IMR-90 (cell line): ENCODE measurements at regions not wholly inside any gene's neighbourhood (a gene's known extent, or its start where the extent isn't known, plus 50 kb on each side); places are given as distances from the start of the nearest gene placed in this dataset.

ENCODE experiments used
- ATAC-seq: fragments of 200-7000 bp; cut with Tn5 transposase; 2 replicates; pipeline ENCODE4 v1.9.1; 2020; ENCODE audit warnings: low read depth, mild to moderate bottlenecking, moderate library complexity
- BruUV-seq: library from RNA; stranded (reverse); fragments of 400-500 nt; replicated peaks from 2 replicates; lab custom pipeline; 2021; lab: Mats Ljungman, UMichigan
- CTCF ChIA-PET: fragments of 300-600 bp; formaldehyde crosslinking; extraction: SDS; loops from one replicate; lab custom pipeline; 2021; ENCODE audit warnings: antibody characterized with exemption; lab: Yijun Ruan, JAX
- POLR2A ChIA-PET: fragments of 300-600 bp; sonication (Branson Sonifier 250); formaldehyde crosslinking; loops from one replicate; lab custom pipeline; 2022; ENCODE audit warnings: antibody characterized with exemption; ENCODE audit not compliant: unreplicated experiment; lab: Charles Lee
- DNase-seq: peaks from one replicate; pipeline ENCODE4 v3.0.0; 2013
- H2AFZ ChIP-seq: replicated peaks from 2 replicates; pipeline ENCODE3; 2013; ENCODE audit warnings: low read length, mild to moderate bottlenecking; ENCODE audit not compliant: poor library complexity
- H2AK5ac ChIP-seq: 2 replicates; pipeline ENCODE4 v1.6.1; 2013; ENCODE audit warnings: low read depth, low read length, inconsistent platforms
- H2AK9ac ChIP-seq: replicated peaks from 2 replicates; pipeline ENCODE3; 2013; ENCODE audit warnings: mild to moderate bottlenecking, low read depth, low read length, moderate library complexity; ENCODE audit not compliant: poor library complexity
- H2BK120ac ChIP-seq: 2 replicates; pipeline ENCODE4 v1.6.1; 2013; ENCODE audit warnings: low read depth, low read length, inconsistent platforms
- H2BK15ac ChIP-seq: 3 replicates; pipeline ENCODE4 v1.6.1; 2013; ENCODE audit warnings: low read depth, low read length, inconsistent platforms
- H2BK20ac ChIP-seq: 2 replicates; pipeline ENCODE4 v1.6.1; 2013; ENCODE audit warnings: low read depth, mild to moderate bottlenecking, inconsistent platforms, low read length, moderate library complexity
- H2BK5ac ChIP-seq: 2 replicates; pipeline ENCODE4 v1.6.1; 2013; ENCODE audit warnings: mild to moderate bottlenecking, low read depth, low read length, inconsistent platforms; ENCODE audit not compliant: poor library complexity, severe bottlenecking
- H3K14ac ChIP-seq: replicated peaks from 2 replicates; pipeline ENCODE4 v1.6.1; 2013; ENCODE audit warnings: low read depth, low read length, inconsistent platforms
- H3K18ac ChIP-seq: 2 replicates; pipeline ENCODE4 v1.6.1; 2013; ENCODE audit warnings: low read depth, low read length, control low read depth
- H3K23ac ChIP-seq: 2 replicates; pipeline ENCODE4 v1.6.1; 2013; ENCODE audit warnings: low read depth, low read length, inconsistent platforms
- H3K27ac ChIP-seq: 2 replicates; pipeline ENCODE4 v1.5.1; 2013; ENCODE audit warnings: mild to moderate bottlenecking, control low read depth, low read length; ENCODE audit not compliant: insufficient read depth
- H3K27me3 ChIP-seq: 2 replicates; pipeline ENCODE4 v1.6.1; 2013; ENCODE audit warnings: low read length; ENCODE audit not compliant: control insufficient read depth, insufficient read depth
- H3K36me3 ChIP-seq: 2 replicates; pipeline ENCODE4 v1.6.1; 2013; ENCODE audit warnings: low read length, mixed read lengths; ENCODE audit not compliant: control insufficient read depth, insufficient read depth
- H3K4ac ChIP-seq: 2 replicates; pipeline ENCODE4 v1.6.1; 2013; ENCODE audit warnings: low read depth, low read length, inconsistent platforms
- H3K4me1 ChIP-seq: 2 replicates; pipeline ENCODE4 v1.6.1; 2013; ENCODE audit warnings: low read length, mixed read lengths; ENCODE audit not compliant: control insufficient read depth, insufficient read depth
- H3K4me2 ChIP-seq: 2 replicates; pipeline ENCODE4 v1.6.1; 2013; ENCODE audit warnings: low read depth, mild to moderate bottlenecking, control low read depth, low read length, moderate library complexity
- H3K4me3 ChIP-seq: 2 replicates; pipeline ENCODE4 v1.5.1; 2013; ENCODE audit warnings: low read depth, mild to moderate bottlenecking, control low read depth, low read length, moderate library complexity; ENCODE audit not compliant: insufficient read depth
- H3K56ac ChIP-seq: 2 replicates; pipeline ENCODE4 v1.6.1; 2013; ENCODE audit warnings: low read length, inconsistent platforms; ENCODE audit not compliant: insufficient read depth; ENCODE audit errors: extremely low read depth
- H3K79me1 ChIP-seq, 2 experiments: 2 replicates each; pipeline ENCODE4 v1.6.1; 2013; ENCODE audit warnings: low read length in 2 of 2, inconsistent platforms in 1 of 2, low read depth in 1 of 2
- H3K9ac ChIP-seq: 2 replicates; pipeline ENCODE4 v1.6.1; 2013; ENCODE audit warnings: low read depth, low read length, control low read depth
- H3K9me1 ChIP-seq: 2 replicates; pipeline ENCODE4 v1.6.1; 2013; ENCODE audit warnings: low read length, inconsistent platforms; ENCODE audit not compliant: insufficient read depth
- H3K9me3 ChIP-seq: 2 replicates; pipeline ENCODE4 v1.6.1; 2013; ENCODE audit warnings: low read length; ENCODE audit not compliant: control insufficient read depth, insufficient read depth
- H4K20me1 ChIP-seq: 2 replicates; pipeline ENCODE4 v1.6.1; 2013; ENCODE audit warnings: low read length, inconsistent platforms; ENCODE audit not compliant: insufficient read depth
- H4K5ac ChIP-seq: 2 replicates; pipeline ENCODE4 v1.6.1; 2013; ENCODE audit warnings: mild to moderate bottlenecking, low read depth, low read length, control low read depth
- H4K8ac ChIP-seq, 2 experiments: 2 replicates each; pipeline ENCODE4 v1.6.1; 2013; ENCODE audit warnings: low read depth in 2 of 2, low read length in 2 of 2, control low read depth in 1 of 2, inconsistent platforms in 1 of 2
- H4K91ac ChIP-seq: 2 replicates; pipeline ENCODE4 v1.6.1; 2013; ENCODE audit warnings: low read depth, low read length, inconsistent platforms; ENCODE audit not compliant: insufficient read depth
- FOS ChIP-seq: fragments of 150-350 bp; IDR thresholded peaks from 2 replicates; pipeline ENCODE4 v1.6.1; 2016; ENCODE audit warnings: low read depth, low read length
- MAZ ChIP-seq: IDR thresholded peaks from 2 replicates; pipeline ENCODE4 v1.6.1; 2012; ENCODE audit warnings: low read depth, mild to moderate bottlenecking, low read length, improper control_type of control experiment, moderate library complexity, borderline replicate concordance
- MXI1 ChIP-seq: IDR thresholded peaks from 2 replicates; pipeline ENCODE4 v1.6.1; 2012; ENCODE audit warnings: low read depth, mild to moderate bottlenecking, low read length, moderate library complexity, borderline replicate concordance
- RCOR1 ChIP-seq: IDR thresholded peaks from 2 replicates; pipeline ENCODE4 v1.6.1; 2012; ENCODE audit warnings: mild to moderate bottlenecking, low read length, improper control_type of control experiment; ENCODE audit not compliant: insufficient replicate concordance
- WGBS, 2 experiments: methylation state at CpG; one replicate each; pipeline versions ENCODE4 v1.1.5 to v1.1.7; 2013; ENCODE audit warnings: missing lambda C conversion rate in 2 of 2; ENCODE audit not compliant: insufficient read length in 1 of 2; ENCODE audit errors: extremely low coverage in 2 of 2; 5-methylcytosine and 5-hydroxymethylcytosine counted together
- dilution Hi-C: fragments of 300-500 bp; cut with HindIII; formaldehyde crosslinking; loops from one replicate; pipeline ENCODE4 v1.14.3; 2018; ENCODE audit warnings: low sequenced_read_pairs; ENCODE audit not compliant: unreplicated experiment
- in situ Hi-C: fragments of 300-500 bp; cut with MboI; formaldehyde crosslinking; loops from 3 replicates; pipeline ENCODE4 v1.14.3; 2019; ENCODE audit warnings: low sequenced_read_pairs, inconsistent platforms, mixed read lengths
- intact Hi-C: fragments of 100-400 bp; cut with micrococcal nuclease; formaldehyde crosslinking; loops from 2 replicates; pipeline ENCODE4 v1.10.0; 2022
- TF ChIP-seq, protein P1 (sequence below): fragments of 150-350 bp; IDR thresholded peaks from 2 replicates; pipeline ENCODE4 v1.6.1; 2016; ENCODE audit warnings: low read depth, mild to moderate bottlenecking, low read length, moderate library complexity, borderline replicate concordance

DNA sequence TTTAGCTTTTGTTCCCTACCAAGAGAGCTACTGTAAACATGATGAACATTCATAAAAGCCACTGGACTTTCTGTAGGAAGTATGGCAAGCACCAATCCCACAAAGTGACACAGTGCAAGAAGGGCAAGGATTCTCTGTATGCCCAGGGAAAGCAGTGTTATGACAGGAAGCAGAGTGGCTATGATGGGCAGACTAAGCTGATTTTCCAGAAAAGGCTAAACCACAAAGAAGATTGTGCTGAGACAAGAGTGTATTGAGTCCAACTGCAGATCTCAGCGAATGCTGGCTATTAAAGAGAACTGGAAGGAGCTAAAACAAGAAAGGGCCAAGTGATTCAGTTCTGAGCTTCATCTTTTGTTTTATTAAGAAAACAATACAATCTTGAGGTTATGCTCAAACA, 60.5 kb upstream of the EFCAB3 start:
- no CpG with 5 or more reads among the region's 1 CpG for WGBS, 2 experiments
- TF ChIP-seq, protein P1, sequence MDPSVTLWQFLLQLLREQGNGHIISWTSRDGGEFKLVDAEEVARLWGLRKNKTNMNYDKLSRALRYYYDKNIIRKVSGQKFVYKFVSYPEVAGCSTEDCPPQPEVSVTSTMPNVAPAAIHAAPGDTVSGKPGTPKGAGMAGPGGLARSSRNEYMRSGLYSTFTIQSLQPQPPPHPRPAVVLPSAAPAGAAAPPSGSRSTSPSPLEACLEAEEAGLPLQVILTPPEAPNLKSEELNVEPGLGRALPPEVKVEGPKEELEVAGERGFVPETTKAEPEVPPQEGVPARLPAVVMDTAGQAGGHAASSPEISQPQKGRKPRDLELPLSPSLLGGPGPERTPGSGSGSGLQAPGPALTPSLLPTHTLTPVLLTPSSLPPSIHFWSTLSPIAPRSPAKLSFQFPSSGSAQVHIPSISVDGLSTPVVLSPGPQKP = no peak
- no peak for TF ChIP-seq FOS
- TF ChIP-seq MXI1 = no peak
- TF ChIP-seq MAZ = no peak
- TF ChIP-seq RCOR1 = no peak
- H3K27ac ChIP-seq = no peak overlapping the region
- no peaks in the 10 kb centered on the region for H3K9me3 ChIP-seq
- H3K36me3 ChIP-seq = no peaks in the 10 kb centered on the region
- H3K4ac ChIP-seq = no peak overlapping the region
- no peaks in the 10 kb centered on the region for H3K79me1 ChIP-seq
- POLR2A ChIA-PET = no interaction called here
- intact Hi-C loops (no loop called here), in situ Hi-C loops (no loop called here), dilution Hi-C loops (no loop called here)
- ATAC-seq (no peak), DNase-seq (no peak)
- H3K27me3 ChIP-seq = peaks cover 11% of the 10 kb centered on the region; the same call in 1 of the 2 replicates
- CTCF ChIA-PET = interaction anchor here (0.6 kb wide), 1 partner anchor 236 kb away, joined by 4 read pairs; no protein-coding TSS in a partner anchor
- no peak overlapping the region for H2AFZ ChIP-seq
- no peak overlapping the region for H4K5ac ChIP-seq
- no peak overlapping the region for H2AK9ac ChIP-seq
- no peak overlapping the region for H4K91ac ChIP-seq
- no peaks in the 10 kb centered on the region for H3K4me1 ChIP-seq
- H3K4me3 ChIP-seq = no peak overlapping the region
- H3K14ac ChIP-seq = no peak overlapping the region
- no peak overlapping the region for H3K9ac ChIP-seq
- no TSS peak for BruUV-seq
- H3K9me1 ChIP-seq = no peaks in the 10 kb centered on the region; the same call in 1 of the 2 replicates
- H2BK5ac ChIP-seq = no peak overlapping the region
- no peak overlapping the region for H3K4me2 ChIP-seq
- H3K18ac ChIP-seq = no peak overlapping the region
- H3K56ac ChIP-seq = no peak overlapping the region
- H2BK15ac ChIP-seq = no peak overlapping the region
- H2BK20ac ChIP-seq = no peak overlapping the region
- H2BK120ac ChIP-seq = no peak overlapping the region
- H2AK5ac ChIP-seq = no peak overlapping the region
- H4K8ac ChIP-seq = no peak overlapping the region
- H3K23ac ChIP-seq = no peak overlapping the region
- no peaks in the 10 kb centered on the region for H4K20me1 ChIP-seq
